Left lung (tissue), 4 donors: ENCODE measurements at regions not wholly inside any gene's neighbourhood (a gene's known extent, or its start where the extent isn't known, plus 50 kb on each side); places are given as distances from the start of the nearest gene placed in this dataset.

ENCODE experiments used
- ATAC-seq: fragments of 200-7000 bp; cut with Tn5 transposase; one replicate; pipeline ENCODE4 v1.9.1; 2020; ENCODE audit warnings: moderate library complexity
- DNase-seq, 4 donors: peaks; one replicate each; pipeline ENCODE4 v3.0.0-alpha.2; 2013 to 2020
- H3K27ac ChIP-seq, 2 donors: fragments of 200-600 bp; sonication (generic) in 1 of 2; one replicate each; pipeline versions ENCODE4 v1.5.0 to v1.8.0; 2020 to 2021
- H3K27me3 ChIP-seq, 2 donors: fragments of 200-600 bp; sonication (generic) in 1 of 2; one replicate each; pipeline versions ENCODE4 v1.5.0 to v1.8.0; 2020 to 2021
- H3K36me3 ChIP-seq, 2 donors: fragments of 200-600 bp; sonication (generic) in 1 of 2; one replicate each; pipeline versions ENCODE4 v1.5.0 to v1.8.0; 2020 to 2021
- H3K4me1 ChIP-seq, 2 donors: fragments of 200-600 bp; one replicate each; pipeline ENCODE4 v1.8.0; 2021
- H3K4me3 ChIP-seq, 2 donors: fragments of 200-600 bp; sonication (generic) in 1 of 2; one replicate each; pipeline versions ENCODE4 v1.5.0 to v1.8.0; 2020 to 2021; ENCODE audit warnings: mild to moderate bottlenecking in 1 of 2
- H3K9me3 ChIP-seq, 2 donors: fragments of 200-600 bp; sonication (generic) in 1 of 2; one replicate each; pipeline versions ENCODE4 v1.5.0 to v1.8.0; 2020 to 2021
- CTCF ChIP-seq, 2 donors: fragments of 200-600 bp; sonication (generic) in 1 of 2; IDR thresholded peaks; one replicate each; pipeline versions ENCODE4 v1.5.0 to v1.8.0; 2021; ENCODE audit warnings: antibody characterized with exemption in 2 of 2
- intact Hi-C, 2 donors: fragments of 100-400 bp; cut with DNase I; formaldehyde crosslinking; loops; one replicate each; pipeline versions ENCODE4 v1.11.2 to v1.14.2; 2022
- donor health status: DM: no; HTN: yes; CAD: no.
- donor health status: DM: no; HTN: no; CAD: no.

GRCh38 chr10:113385021-113385999 is 167.5 kb upstream of the HABP2 start:
- H3K36me3 ChIP-seq: no peaks in the 10 kb centered on the region
- H3K27me3 ChIP-seq: no peaks in the 10 kb centered on the region
- peak; percentile 78 to 96 (median 88) for DNase-seq
- no peak overlapping the region for H3K27ac ChIP-seq
- peak; percentile 73 for TF ChIP-seq CTCF (IDR thresholded peaks at IDR 0.05)
- ATAC-seq: peak; percentile 99
- H3K9me3 ChIP-seq: no peaks in the 10 kb centered on the region
- no peak overlapping the region for H3K4me3 ChIP-seq
- H3K4me1 ChIP-seq: peaks cover 19 to 40% of the 10 kb centered on the region in 2 donors
- intact Hi-C loops: loop anchor here in 1 of 2 donors (10.0 kb wide), 1 partner anchor 821 kb away; no protein-coding TSS in a partner anchor

- no peak for TF ChIP-seq CTCF (IDR thresholded peaks at IDR 0.05)
- DNase-seq (no peak), ATAC-seq (peak; percentile 12)
- Histone ChIP-seq H3K27me3 (no peaks in the 10 kb centered on the region), H3K9me3 (no peaks in the 10 kb centered on the region), H3K4me3 (no peak overlapping the region), H3K4me1 (peaks cover 19 to 40% of the 10 kb centered on the region in 2 donors), H3K36me3 (no peaks in the 10 kb centered on the region), H3K27ac (no peak overlapping the region)
- intact Hi-C loops: loop anchor here in 1 of 2 donors (10.0 kb wide), 1 partner anchor 821 kb away; no protein-coding TSS in a partner anchor
Observed at GRCh38 chr10:113386005-113386404, 166.8 kb upstream of the HABP2 start.

- Histone ChIP-seq H3K27me3 (no peaks in the 10 kb centered on the region), H3K4me3 (no peak overlapping the region), H3K9me3 (no peaks in the 10 kb centered on the region), H3K27ac (no peak overlapping the region), H3K36me3 (no peaks in the 10 kb centered on the region), H3K4me1 (peaks cover 9 to 15% of the 10 kb centered on the region in 2 donors)
- no peak for ATAC-seq
- no peak for TF ChIP-seq CTCF (IDR thresholded peaks at IDR 0.05)
- DNase-seq: no peak
- intact Hi-C loops: loop anchor here in 1 of 2 donors (10.0 kb wide), 2 partner anchors 125 to 825 kb away; no protein-coding TSS in a partner anchor
Observed at GRCh38 chr10:113389969-113390368, 162.9 kb upstream of the HABP2 start.

GRCh38 chr10:113390896-113391295 is 162.0 kb upstream of the HABP2 start:
- H3K9me3 ChIP-seq: no peaks in the 10 kb centered on the region
- H3K36me3 ChIP-seq: no peaks in the 10 kb centered on the region
- TF ChIP-seq CTCF (IDR thresholded peaks at IDR 0.05): no peak
- H3K27ac ChIP-seq: no peak overlapping the region
- H3K4me1 ChIP-seq: peaks cover 1 to 5% of the 10 kb centered on the region in 2 donors
- H3K4me3 ChIP-seq: no peak overlapping the region
- ATAC-seq (no peak), DNase-seq (no peak)
- intact Hi-C loops: loop anchor here in 1 of 2 donors (10.0 kb wide), 1 partner anchor 124 kb away; no protein-coding TSS in a partner anchor
- H3K27me3 ChIP-seq: no peaks in the 10 kb centered on the region

- Histone ChIP-seq H3K27me3 (no peaks in the 10 kb centered on the region), H3K4me1 (no peaks in the 10 kb centered on the region), H3K4me3 (no peak overlapping the region), H3K9me3 (no peaks in the 10 kb centered on the region), H3K36me3 (no peaks in the 10 kb centered on the region), H3K27ac (no peak overlapping the region)
- TF ChIP-seq CTCF (IDR thresholded peaks at IDR 0.05): no peak
- ATAC-seq (peak; percentile 13), DNase-seq (peak in 3 of 4 donors; percentile 65 to 74 (median 72))
- intact Hi-C loops: loop anchor here in 1 of 2 donors (10.0 kb wide), 1 partner anchor 118 kb away; no protein-coding TSS in a partner anchor
Observed at GRCh38 chr10:113397047-113397446, 155.8 kb upstream of the HABP2 start.
